GM12875 (cell line): ENCODE measurements at regions not wholly inside any gene's neighbourhood (a gene's known extent, or its start where the extent isn't known, plus 50 kb on each side); places are given as distances from the start of the nearest gene placed in this dataset.

ENCODE experiments used
- H3K4me3 ChIP-seq: one replicate; pipeline ENCODE4 v1.5.1; 2011; ENCODE audit warnings: low read depth, low read length, control low read depth
- CTCF ChIP-seq: IDR thresholded peaks from 2 replicates; pipeline ENCODE4 v1.5.1; 2011; ENCODE audit warnings: low read depth, mild to moderate bottlenecking, control low read depth, inconsistent platforms, low read length, moderate library complexity, borderline replicate concordance; ENCODE audit not compliant: insufficient read depth

- no peak overlapping the region for H3K4me3 ChIP-seq
- TF ChIP-seq CTCF = no peak
Measured at GRCh38 chr11:45754741-45755140, 50.2 kb upstream of the SLC35C1 start.

- no peak for TF ChIP-seq CTCF
- no peak overlapping the region for H3K4me3 ChIP-seq
Measured at GRCh38 chr11:45754261-45754709, 50.7 kb upstream of the SLC35C1 start.

GRCh38 chr11:45752106-45752505 lies 52.8 kb upstream of the SLC35C1 start:
- no peak overlapping the region for H3K4me3 ChIP-seq
- TF ChIP-seq CTCF = no peak

- no peak overlapping the region for H3K4me3 ChIP-seq
- no peak for TF ChIP-seq CTCF
Measured at GRCh38 chr11:45751430-45751829, 53.5 kb upstream of the SLC35C1 start.

- no peak for TF ChIP-seq CTCF
- H3K4me3 ChIP-seq = no peak overlapping the region
Measured at GRCh38 chr11:45750439-45750838, 54.5 kb upstream of the SLC35C1 start.

GRCh38 chr11:45748801-45749200 lies 56.1 kb upstream of the SLC35C1 start:
- H3K4me3 ChIP-seq = no peak overlapping the region
- TF ChIP-seq CTCF = 0 out of 2 replicates have a peak, but pooled peaks have one; percentile 4

- no peak for TF ChIP-seq CTCF
- H3K4me3 ChIP-seq = no peak overlapping the region
Measured at GRCh38 chr11:45745065-45745811, 59.7 kb upstream of the SLC35C1 start.
